ENCODE measurements at regions not wholly inside any gene's neighbourhood (a gene's known extent, or its start where the extent isn't known, plus 50 kb on each side); places are given as distances from the start of the nearest gene placed in this dataset.

DNA sequence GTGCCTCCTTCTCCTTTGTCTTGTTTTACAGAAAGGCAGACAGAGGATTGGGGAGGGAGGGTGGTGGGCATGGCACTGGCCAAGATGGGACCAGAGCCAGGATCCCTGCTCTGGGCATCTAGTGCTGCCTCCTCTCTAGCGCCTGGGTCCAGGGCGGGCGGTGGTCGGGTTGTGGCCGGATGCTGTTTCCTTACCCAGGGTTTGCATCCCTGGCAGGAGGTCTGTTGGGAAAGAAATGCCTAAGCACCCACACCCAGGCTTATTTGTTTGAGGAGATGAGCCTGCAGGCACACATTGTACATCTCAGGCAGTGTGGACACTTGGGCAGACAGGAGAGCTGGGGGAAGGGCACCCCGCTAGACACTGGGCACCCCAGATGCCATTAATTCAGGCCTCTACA lies 102.3 kb upstream of the PCBD1 start:
- H3K27me3 ChIP-seq (ENCODE audit: insufficient read depth, low read length): peaks cover 45% of the 10 kb centered on the region
- H2AFZ ChIP-seq (ENCODE audit: low read length, unreplicated experiment): no peak overlapping the region
- H3K79me2 ChIP-seq (ENCODE audit: control insufficient read depth, insufficient read depth, low read length, unreplicated experiment): no peaks in the 10 kb centered on the region
- H3K27ac ChIP-seq (ENCODE audit: low read depth, low read length): no peak overlapping the region
- no peaks in the 10 kb centered on the region for H3K36me3 ChIP-seq (ENCODE audit: insufficient read depth, low read length)
- H3K4me3 ChIP-seq (ENCODE audit: low read depth, low read length): no peak overlapping the region
- no peaks in the 10 kb centered on the region for H3K4me1 ChIP-seq (ENCODE audit: control insufficient read depth, insufficient read depth, low read length, unreplicated experiment)

DNA sequence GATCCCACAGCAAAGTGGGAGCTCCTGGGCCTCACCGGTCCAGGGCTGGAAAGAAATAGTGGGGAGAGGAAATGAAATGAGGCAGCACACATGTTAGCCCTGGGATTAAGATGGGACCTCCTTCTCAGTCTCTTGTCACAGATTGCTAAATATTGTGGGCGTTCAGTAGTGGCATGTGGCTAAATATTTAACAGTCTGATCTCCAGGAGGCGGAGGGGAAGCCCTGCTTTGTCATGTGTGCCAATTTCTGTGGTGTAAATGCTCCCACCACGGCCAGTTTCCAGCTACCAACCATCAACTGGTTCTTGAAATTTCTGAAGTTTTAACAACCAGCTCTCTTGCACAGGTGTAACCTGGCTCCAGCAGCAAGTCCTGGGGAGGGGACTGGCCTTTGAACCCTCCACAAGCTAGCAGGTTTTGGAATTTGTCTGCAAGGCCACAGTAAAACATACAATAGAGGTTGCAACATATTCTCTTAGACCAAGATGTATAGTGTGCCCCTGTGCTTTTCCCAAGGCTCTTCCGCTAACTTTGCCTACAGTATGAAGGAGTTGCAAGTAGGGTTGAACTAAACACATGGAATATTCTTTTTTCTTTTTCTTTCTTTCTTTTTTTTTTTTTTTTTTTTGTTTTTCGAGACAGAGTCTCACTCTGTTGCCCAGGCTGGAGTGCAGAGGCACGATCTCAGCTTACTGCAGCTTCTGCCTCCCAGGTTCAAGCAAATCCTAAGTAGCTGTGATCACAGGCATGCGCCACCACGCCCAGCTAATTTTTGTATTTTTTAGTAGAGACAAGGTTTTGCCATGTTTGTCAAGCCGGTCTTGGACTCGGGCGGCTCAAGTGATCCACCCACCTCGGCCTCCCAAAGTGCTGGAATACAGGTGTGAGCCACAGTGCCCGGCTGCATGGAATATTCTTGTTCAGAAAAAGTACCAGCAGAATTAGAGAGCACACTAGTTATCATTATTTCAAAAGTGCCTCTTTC lies 103.1 kb upstream of the PCBD1 start:
- Histone ChIP-seq H3K4me1 (ENCODE audit: control insufficient read depth, insufficient read depth, low read length, unreplicated experiment) (no peaks in the 10 kb centered on the region), H3K36me3 (ENCODE audit: insufficient read depth, low read length) (no peaks in the 10 kb centered on the region), H3K4me3 (ENCODE audit: low read depth, low read length) (no peak overlapping the region), H2AFZ (ENCODE audit: low read length, unreplicated experiment) (no peak overlapping the region), H3K27ac (ENCODE audit: low read depth, low read length) (no peak overlapping the region), H3K79me2 (ENCODE audit: control insufficient read depth, insufficient read depth, low read length, unreplicated experiment) (no peaks in the 10 kb centered on the region), H3K27me3 (ENCODE audit: insufficient read depth, low read length) (peaks cover 51% of the 10 kb centered on the region)

GRCh38 chr10:70992436-70992835 lies 104.1 kb upstream of the PCBD1 start:
- Histone ChIP-seq H3K4me3 (ENCODE audit: low read depth, low read length) (no peak overlapping the region), H3K4me1 (ENCODE audit: control insufficient read depth, insufficient read depth, low read length, unreplicated experiment) (no peaks in the 10 kb centered on the region), H3K27me3 (ENCODE audit: insufficient read depth, low read length) (peaks cover 61% of the 10 kb centered on the region), H3K27ac (ENCODE audit: low read depth, low read length) (no peak overlapping the region), H3K79me2 (ENCODE audit: control insufficient read depth, insufficient read depth, low read length, unreplicated experiment) (no peaks in the 10 kb centered on the region), H2AFZ (ENCODE audit: low read length, unreplicated experiment) (no peak overlapping the region), H3K36me3 (ENCODE audit: insufficient read depth, low read length) (no peaks in the 10 kb centered on the region)

GRCh38 chr10:70993051-70993450 lies 104.7 kb upstream of the PCBD1 start:
- H3K4me1 ChIP-seq (ENCODE audit: control insufficient read depth, insufficient read depth, low read length, unreplicated experiment): no peaks in the 10 kb centered on the region
- H3K27me3 ChIP-seq (ENCODE audit: insufficient read depth, low read length): peaks cover 66% of the 10 kb centered on the region
- H2AFZ ChIP-seq (ENCODE audit: low read length, unreplicated experiment): no peak overlapping the region
- no peaks in the 10 kb centered on the region for H3K36me3 ChIP-seq (ENCODE audit: insufficient read depth, low read length)
- H3K79me2 ChIP-seq (ENCODE audit: control insufficient read depth, insufficient read depth, low read length, unreplicated experiment): no peaks in the 10 kb centered on the region
- no peak overlapping the region for H3K27ac ChIP-seq (ENCODE audit: low read depth, low read length)
- H3K4me3 ChIP-seq (ENCODE audit: low read depth, low read length): no peak overlapping the region

DNA sequence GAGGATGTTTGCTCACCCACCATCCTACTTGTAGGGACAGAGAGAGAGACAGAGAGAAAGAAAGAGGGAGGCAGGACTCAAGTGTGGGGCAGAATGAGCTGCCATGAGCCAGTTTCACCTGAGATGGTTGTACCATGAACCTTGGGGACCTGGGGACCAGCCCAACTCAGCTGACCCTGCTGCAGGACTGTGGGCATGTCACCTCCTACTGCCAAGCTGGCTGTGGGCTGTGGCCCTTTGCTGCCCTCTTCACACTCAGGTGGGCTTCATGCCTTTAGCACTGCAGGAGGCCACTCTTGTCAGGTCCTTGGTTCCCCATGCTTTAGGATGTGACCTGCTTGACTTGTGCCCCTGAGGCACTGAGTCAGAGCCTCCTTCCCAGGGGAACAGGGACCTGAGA lies 108.2 kb upstream of the PCBD1 start:
- Histone ChIP-seq H3K27me3 (ENCODE audit: insufficient read depth, low read length) (peaks cover 78% of the 10 kb centered on the region), H3K79me2 (ENCODE audit: control insufficient read depth, insufficient read depth, low read length, unreplicated experiment) (no peaks in the 10 kb centered on the region), H3K36me3 (ENCODE audit: insufficient read depth, low read length) (no peaks in the 10 kb centered on the region), H2AFZ (ENCODE audit: low read length, unreplicated experiment) (no peak overlapping the region), H3K4me1 (ENCODE audit: control insufficient read depth, insufficient read depth, low read length, unreplicated experiment) (no peaks in the 10 kb centered on the region), H3K4me3 (ENCODE audit: low read depth, low read length) (no peak overlapping the region), H3K27ac (ENCODE audit: low read depth, low read length) (no peak overlapping the region)

DNA sequence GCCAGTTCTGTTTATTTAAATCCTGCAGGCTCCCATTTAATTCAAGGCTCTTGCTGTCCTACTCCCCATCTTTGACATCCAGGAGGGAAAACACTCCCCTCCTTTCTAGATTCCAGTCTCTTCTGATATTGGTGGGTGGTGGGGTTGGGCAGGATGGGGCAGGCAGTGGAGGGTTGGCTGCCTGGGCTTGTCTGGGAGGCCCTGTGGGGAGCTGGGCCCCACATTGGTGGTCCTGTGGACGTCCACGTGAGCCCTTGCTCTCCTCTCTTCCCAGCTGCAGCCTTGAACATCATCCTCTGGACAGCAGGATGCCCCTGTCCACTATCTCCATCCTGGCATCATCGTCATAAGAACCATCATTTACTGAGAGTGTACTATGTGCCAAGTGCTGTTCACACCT lies 108.9 kb upstream of the PCBD1 start:
- no peaks in the 10 kb centered on the region for H3K79me2 ChIP-seq (ENCODE audit: control insufficient read depth, insufficient read depth, low read length, unreplicated experiment)
- H3K27ac ChIP-seq (ENCODE audit: low read depth, low read length): no peak overlapping the region

DNA sequence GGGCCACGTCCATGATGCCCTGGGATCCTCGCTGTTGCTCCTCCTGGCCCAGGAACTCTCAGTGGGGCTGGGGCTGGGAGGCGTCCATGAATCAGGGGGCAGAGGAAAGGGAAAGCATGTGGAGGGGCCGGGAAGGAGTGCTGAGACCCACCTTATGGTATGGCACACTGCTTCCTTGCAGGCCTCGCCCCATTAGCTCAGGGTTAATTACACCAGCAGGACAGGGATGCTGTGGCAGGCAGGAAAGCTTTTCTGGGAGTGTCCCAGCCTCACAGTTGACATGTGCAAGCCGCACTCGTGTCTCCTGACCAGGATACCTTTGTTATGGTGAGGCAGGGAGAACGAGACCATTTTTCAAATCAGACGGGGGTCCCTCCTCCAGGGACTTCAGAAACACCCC lies 109.7 kb upstream of the PCBD1 start:
- Histone ChIP-seq H3K4me1 (ENCODE audit: control insufficient read depth, insufficient read depth, low read length, unreplicated experiment) (no peaks in the 10 kb centered on the region), H3K27ac (ENCODE audit: low read depth, low read length) (no peak overlapping the region), H3K36me3 (ENCODE audit: insufficient read depth, low read length) (no peaks in the 10 kb centered on the region), H3K79me2 (ENCODE audit: control insufficient read depth, insufficient read depth, low read length, unreplicated experiment) (no peaks in the 10 kb centered on the region), H2AFZ (ENCODE audit: low read length, unreplicated experiment) (no peak overlapping the region), H3K4me3 (ENCODE audit: low read depth, low read length) (no peak overlapping the region), H3K27me3 (ENCODE audit: insufficient read depth, low read length) (peaks cover 76% of the 10 kb centered on the region)

More for the DNA sequence above, 108.9 kb upstream of the PCBD1 start:
- peaks cover 79% of the 10 kb centered on the region for H3K27me3 ChIP-seq (ENCODE audit: insufficient read depth, low read length)
- H3K4me3 ChIP-seq (ENCODE audit: low read depth, low read length): no peak overlapping the region
- no peak overlapping the region for H2AFZ ChIP-seq (ENCODE audit: low read length, unreplicated experiment)
- H3K4me1 ChIP-seq (ENCODE audit: control insufficient read depth, insufficient read depth, low read length, unreplicated experiment): no peaks in the 10 kb centered on the region
- H3K36me3 ChIP-seq (ENCODE audit: insufficient read depth, low read length): no peaks in the 10 kb centered on the region

GRCh38 chr10:71001470-71001869 lies 113.1 kb upstream of the PCBD1 start:
- H3K27me3 ChIP-seq (ENCODE audit: insufficient read depth, low read length): peaks cover 64% of the 10 kb centered on the region
- no peaks in the 10 kb centered on the region for H3K36me3 ChIP-seq (ENCODE audit: insufficient read depth, low read length)
- H3K4me1 ChIP-seq (ENCODE audit: control insufficient read depth, insufficient read depth, low read length, unreplicated experiment): no peaks in the 10 kb centered on the region

GRCh38 chr10:71004176-71005075 lies 116.1 kb upstream of the PCBD1 start:
- Histone ChIP-seq H3K4me3 (ENCODE audit: low read depth, low read length) (no peak overlapping the region), H3K27me3 (ENCODE audit: insufficient read depth, low read length) (peaks cover 72% of the 10 kb centered on the region), H2AFZ (ENCODE audit: low read length, unreplicated experiment) (no peak overlapping the region), H3K4me1 (ENCODE audit: control insufficient read depth, insufficient read depth, low read length, unreplicated experiment) (no peaks in the 10 kb centered on the region), H3K36me3 (ENCODE audit: insufficient read depth, low read length) (no peaks in the 10 kb centered on the region), H3K27ac (ENCODE audit: low read depth, low read length) (no peak overlapping the region), H3K79me2 (ENCODE audit: control insufficient read depth, insufficient read depth, low read length, unreplicated experiment) (no peaks in the 10 kb centered on the region)

More at GRCh38 chr10:71001470-71001869, 113.1 kb upstream of the PCBD1 start:
- H3K4me3 ChIP-seq (ENCODE audit: low read depth, low read length): no peak overlapping the region
- no peaks in the 10 kb centered on the region for H3K79me2 ChIP-seq (ENCODE audit: control insufficient read depth, insufficient read depth, low read length, unreplicated experiment)
- H2AFZ ChIP-seq (ENCODE audit: low read length, unreplicated experiment): no peak overlapping the region
- no peak overlapping the region for H3K27ac ChIP-seq (ENCODE audit: low read depth, low read length)

DNA sequence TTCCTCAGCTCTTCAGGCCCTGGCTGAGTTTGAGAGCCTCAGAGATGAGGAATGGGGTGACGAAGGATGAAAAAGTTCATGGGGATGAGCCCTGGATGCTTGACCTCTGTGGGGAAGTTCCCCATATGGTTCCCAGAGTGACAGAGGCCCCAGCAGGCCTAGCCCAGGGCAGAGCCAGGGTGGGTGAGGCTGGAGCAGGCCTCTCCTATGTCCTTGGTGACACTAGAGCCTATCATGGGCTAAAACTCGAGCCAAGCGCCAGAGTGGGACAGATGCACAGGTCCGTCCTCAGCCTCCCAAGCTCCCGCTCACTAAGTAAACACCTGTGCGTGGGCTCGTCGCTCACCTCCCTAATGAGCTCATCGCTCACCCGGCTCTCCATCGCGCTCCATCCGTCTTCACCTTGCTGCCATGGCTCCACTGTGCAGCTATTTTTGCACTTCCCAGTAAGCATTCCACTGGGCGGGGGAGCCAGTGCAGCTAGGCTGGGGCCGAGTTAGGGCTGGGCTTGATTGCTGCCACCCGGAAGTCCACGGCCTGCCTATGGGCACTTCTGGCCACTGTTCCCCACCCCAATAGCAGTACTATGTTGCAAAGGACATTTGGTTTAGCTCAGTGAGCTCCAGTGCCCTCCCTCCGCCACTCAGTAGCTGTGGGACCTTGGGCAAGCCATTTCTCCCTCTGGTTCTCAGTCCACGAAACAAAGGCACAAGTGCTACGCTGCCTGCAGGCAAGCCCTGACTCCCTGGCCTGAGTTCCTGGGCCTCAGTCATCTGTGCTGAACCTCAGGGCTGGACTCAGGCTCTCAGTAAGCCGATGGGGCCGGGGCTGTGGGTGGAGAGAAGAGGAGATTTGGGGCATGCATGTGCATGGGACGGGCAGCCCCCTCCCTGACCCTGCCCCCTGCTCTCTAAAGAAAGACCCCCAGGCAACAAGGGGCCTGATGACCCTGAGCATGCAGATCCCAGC lies 117.3 kb upstream of the PCBD1 start:
- no peak overlapping the region for H3K27ac ChIP-seq (ENCODE audit: low read depth, low read length)
- H3K79me2 ChIP-seq (ENCODE audit: control insufficient read depth, insufficient read depth, low read length, unreplicated experiment): no peaks in the 10 kb centered on the region
- no peaks in the 10 kb centered on the region for H3K36me3 ChIP-seq (ENCODE audit: insufficient read depth, low read length)
- H3K4me1 ChIP-seq (ENCODE audit: control insufficient read depth, insufficient read depth, low read length, unreplicated experiment): no peaks in the 10 kb centered on the region
- H3K27me3 ChIP-seq (ENCODE audit: insufficient read depth, low read length): peaks cover 77% of the 10 kb centered on the region
- no peak overlapping the region for H3K4me3 ChIP-seq (ENCODE audit: low read depth, low read length)
- no peak overlapping the region for H2AFZ ChIP-seq (ENCODE audit: low read length, unreplicated experiment)

Data from ACC112 (cell line).